Retinal pigment epithelial cell (primary cell): ENCODE measurements at regions not wholly inside any gene's neighbourhood (a gene's known extent, or its start where the extent isn't known, plus 50 kb on each side); places are given as distances from the start of the nearest gene placed in this dataset.
A peak's percentile ranks its signal among the peaks of the same experiment; 100 is the strongest.

Experiments
- DNase-seq: peaks from one replicate; pipeline ENCODE4 v3.0.0-alpha.2; 2010; ENCODE audit warnings: low read depth
- H3K4me3 ChIP-seq: 2 replicates; pipeline ENCODE4 v1.5.1; 2011; ENCODE audit warnings: mild to moderate bottlenecking, low read length, control low read depth, moderate library complexity
- TF ChIP-seq, protein P1 (sequence below): conservative IDR thresholded peaks from 2 replicates; pipeline ENCODE4 v1.5.1; 2011; ENCODE audit warnings: low read depth, low read length, control low read depth, inconsistent platforms

DNA sequence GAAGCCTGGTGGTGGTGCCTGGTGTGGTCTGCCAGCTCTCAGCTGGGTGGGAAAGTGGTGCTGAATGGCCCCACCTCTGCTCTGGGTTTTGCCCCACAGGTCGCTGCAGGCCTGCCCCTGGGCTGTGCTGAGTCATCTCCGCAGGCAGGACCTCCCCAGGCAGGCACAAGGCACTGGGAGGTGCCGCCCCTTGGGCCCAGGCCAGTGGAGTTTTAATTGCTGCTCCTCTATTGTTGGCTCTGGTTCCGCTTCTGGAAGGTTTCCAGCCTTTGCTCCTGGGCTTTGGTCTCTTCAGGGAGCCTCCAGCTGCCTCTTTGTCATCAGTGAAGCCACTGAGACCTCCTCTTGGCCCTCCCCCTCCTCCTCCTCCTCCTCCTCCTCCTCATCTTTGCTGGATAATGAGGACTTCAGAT lies 180.3 kb upstream of the GRB10 start:
- TF ChIP-seq, protein P1, sequence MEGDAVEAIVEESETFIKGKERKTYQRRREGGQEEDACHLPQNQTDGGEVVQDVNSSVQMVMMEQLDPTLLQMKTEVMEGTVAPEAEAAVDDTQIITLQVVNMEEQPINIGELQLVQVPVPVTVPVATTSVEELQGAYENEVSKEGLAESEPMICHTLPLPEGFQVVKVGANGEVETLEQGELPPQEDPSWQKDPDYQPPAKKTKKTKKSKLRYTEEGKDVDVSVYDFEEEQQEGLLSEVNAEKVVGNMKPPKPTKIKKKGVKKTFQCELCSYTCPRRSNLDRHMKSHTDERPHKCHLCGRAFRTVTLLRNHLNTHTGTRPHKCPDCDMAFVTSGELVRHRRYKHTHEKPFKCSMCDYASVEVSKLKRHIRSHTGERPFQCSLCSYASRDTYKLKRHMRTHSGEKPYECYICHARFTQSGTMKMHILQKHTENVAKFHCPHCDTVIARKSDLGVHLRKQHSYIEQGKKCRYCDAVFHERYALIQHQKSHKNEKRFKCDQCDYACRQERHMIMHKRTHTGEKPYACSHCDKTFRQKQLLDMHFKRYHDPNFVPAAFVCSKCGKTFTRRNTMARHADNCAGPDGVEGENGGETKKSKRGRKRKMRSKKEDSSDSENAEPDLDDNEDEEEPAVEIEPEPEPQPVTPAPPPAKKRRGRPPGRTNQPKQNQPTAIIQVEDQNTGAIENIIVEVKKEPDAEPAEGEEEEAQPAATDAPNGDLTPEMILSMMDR = peak; percentile 36
- peak; percentile 95 for DNase-seq

GRCh38 chr7:50962281-50962883 lies 179.7 kb upstream of the GRB10 start:
- no peak overlapping the region for H3K4me3 ChIP-seq
- no peak for DNase-seq
- TF ChIP-seq, protein P1 = no peak

More for the DNA sequence above, 180.3 kb upstream of the GRB10 start:
- H3K4me3 ChIP-seq = no peak overlapping the region

- no peak for DNase-seq
- TF ChIP-seq, protein P1 = no peak
- H3K4me3 ChIP-seq = no peak overlapping the region
Observed at GRCh38 chr7:50960621-50961310, 178.1 kb upstream of the GRB10 start.

DNA sequence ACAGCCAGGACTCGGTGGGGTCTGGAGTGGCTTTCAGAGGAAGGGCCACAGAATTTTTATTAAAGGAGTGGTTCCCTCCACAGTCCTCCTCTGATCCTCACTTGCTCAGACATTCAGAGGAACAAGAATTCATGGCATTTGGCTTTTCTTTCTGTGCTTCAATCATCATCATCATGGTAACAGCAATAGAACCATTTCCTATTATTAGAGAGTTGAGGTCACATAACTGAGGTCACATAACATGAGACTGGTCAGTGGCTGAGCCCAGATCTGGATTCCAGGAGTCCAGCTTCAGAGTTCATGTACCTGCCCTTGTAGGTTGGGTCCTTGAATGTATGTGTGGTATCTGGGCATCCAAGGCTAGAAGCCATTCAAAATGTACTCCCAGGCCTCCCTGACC lies 177.3 kb upstream of the GRB10 start:
- H3K4me3 ChIP-seq = no peak overlapping the region
- DNase-seq = no peak
- TF ChIP-seq, protein P1 = no peak

DNA sequence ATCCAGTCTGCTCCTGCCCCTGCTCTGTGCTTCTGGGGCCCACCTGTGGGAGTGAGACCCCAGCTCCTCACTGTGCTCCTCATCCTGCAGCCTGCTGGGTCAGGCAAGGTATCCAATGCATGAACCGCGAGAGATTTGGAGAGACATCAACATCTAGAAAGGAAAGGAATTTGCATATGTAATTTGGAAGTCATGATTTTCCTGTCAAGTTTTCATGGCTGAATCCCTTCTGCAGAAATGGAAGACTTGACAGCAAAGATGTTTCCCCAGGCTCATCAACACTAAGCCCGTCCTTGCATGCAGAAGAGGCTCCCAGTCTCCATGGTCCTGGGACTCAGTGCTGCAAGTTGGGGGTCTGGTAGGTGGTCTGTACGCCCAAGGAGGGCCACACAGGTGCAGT lies 176.9 kb upstream of the GRB10 start:
- H3K4me3 ChIP-seq = no peak overlapping the region
- no peak for DNase-seq
- TF ChIP-seq, protein P1 = no peak

DNA sequence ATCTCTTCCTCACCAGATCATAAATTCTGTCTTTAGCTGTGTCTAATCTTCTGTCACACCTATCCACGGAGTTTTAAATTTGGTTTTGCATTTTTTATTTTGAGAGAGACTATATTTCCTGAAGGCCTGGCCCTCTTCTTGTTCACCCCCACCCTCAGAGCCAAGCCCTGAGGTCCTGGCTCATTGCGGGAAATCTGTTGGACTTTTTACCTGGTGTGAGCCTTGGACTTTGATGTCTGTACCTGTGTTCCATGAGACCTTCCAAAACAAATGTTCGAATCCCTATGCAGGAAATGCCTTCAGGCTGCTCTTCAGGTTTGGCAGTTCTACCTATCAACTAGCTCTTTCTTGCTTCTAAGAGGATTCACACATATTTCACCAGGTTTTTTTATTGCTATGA lies 175.2 kb upstream of the GRB10 start:
- no peak for DNase-seq
- TF ChIP-seq, protein P1 = no peak
- no peak overlapping the region for H3K4me3 ChIP-seq

DNA sequence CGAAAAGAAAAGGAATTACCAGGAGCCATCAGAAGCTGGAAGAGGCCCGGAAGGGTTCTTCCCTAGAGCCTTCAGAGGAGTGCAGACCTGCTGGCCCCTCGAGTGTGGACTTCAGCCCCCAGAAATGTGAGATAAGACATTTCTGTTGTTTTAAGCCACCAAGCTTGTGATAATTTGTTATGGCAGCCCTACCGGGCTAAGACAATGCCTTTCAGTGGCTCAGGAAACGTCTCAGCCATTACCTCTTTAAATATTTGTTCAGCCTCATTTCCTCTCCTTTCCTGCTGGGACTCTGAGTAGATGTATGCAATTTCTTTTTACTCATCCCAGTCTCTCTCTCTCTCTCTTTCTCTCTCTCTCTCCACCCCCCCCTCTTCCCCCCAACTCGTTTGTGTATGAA lies 174.7 kb upstream of the GRB10 start:
- DNase-seq = no peak
- TF ChIP-seq, protein P1 = no peak

More for the DNA sequence above, 174.7 kb upstream of the GRB10 start:
- no peak overlapping the region for H3K4me3 ChIP-seq
